ENCODE measurements at regions not wholly inside any gene's neighbourhood (a gene's known extent, or its start where the extent isn't known, plus 50 kb on each side); places are given as distances from the start of the nearest gene placed in this dataset.
A peak's percentile ranks its signal among the peaks of the same experiment; 100 is the strongest.
"Not testable (repeated sequence)": the region's sequence is repeated elsewhere in the genome, so short reads cannot be mapped to it uniquely, and the experiment has no call there.

GRCh38 chr12:131269551-131269950 is 315.8 kb downstream of the ADGRD1 start:
- H3K4me2 ChIP-seq: no peak overlapping the region
- no peaks in the 10 kb centered on the region for H3K79me2 ChIP-seq (ENCODE audit: low read depth)
- TF ChIP-seq, protein P1, sequence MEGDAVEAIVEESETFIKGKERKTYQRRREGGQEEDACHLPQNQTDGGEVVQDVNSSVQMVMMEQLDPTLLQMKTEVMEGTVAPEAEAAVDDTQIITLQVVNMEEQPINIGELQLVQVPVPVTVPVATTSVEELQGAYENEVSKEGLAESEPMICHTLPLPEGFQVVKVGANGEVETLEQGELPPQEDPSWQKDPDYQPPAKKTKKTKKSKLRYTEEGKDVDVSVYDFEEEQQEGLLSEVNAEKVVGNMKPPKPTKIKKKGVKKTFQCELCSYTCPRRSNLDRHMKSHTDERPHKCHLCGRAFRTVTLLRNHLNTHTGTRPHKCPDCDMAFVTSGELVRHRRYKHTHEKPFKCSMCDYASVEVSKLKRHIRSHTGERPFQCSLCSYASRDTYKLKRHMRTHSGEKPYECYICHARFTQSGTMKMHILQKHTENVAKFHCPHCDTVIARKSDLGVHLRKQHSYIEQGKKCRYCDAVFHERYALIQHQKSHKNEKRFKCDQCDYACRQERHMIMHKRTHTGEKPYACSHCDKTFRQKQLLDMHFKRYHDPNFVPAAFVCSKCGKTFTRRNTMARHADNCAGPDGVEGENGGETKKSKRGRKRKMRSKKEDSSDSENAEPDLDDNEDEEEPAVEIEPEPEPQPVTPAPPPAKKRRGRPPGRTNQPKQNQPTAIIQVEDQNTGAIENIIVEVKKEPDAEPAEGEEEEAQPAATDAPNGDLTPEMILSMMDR (IDR thresholded peaks at IDR 0.05): no peak
- no peak for TF ChIP-seq EZH2phosphoT487 (IDR thresholded peaks at IDR 0.05)
- no peak for TF ChIP-seq EZH2 (IDR thresholded peaks at IDR 0.05)
- peak overlapping the region; percentile 39 for H3K4me3 Mint-ChIP-seq
- no peaks in the 10 kb centered on the region for H3K36me3 Mint-ChIP-seq
- peaks cover 14% of the 10 kb centered on the region for H3K4me1 Mint-ChIP-seq
- peaks cover 4% of the 10 kb centered on the region for H3K27me3 Mint-ChIP-seq (ENCODE audit: insufficient read depth, low read depth)
- no peak overlapping the region for H3K27ac ChIP-seq
- H3K4me3 ChIP-seq: no peak overlapping the region
- peaks cover 3% of the 10 kb centered on the region for H3K9me3 Mint-ChIP-seq
- H3K9me3 ChIP-seq (ENCODE audit: low read depth): no peaks in the 10 kb centered on the region
- no peaks in the 10 kb centered on the region for H3K27me3 ChIP-seq
- H4K20me1 ChIP-seq (ENCODE audit: low read depth): no peaks in the 10 kb centered on the region
- H3K9ac ChIP-seq: no peak overlapping the region
- DNase-seq (ENCODE audit: low spot score): no peak
- H3F3A ChIP-seq (ENCODE audit: low read depth): no peaks in the 10 kb centered on the region
- peak overlapping the region; percentile 81 for H3K27ac Mint-ChIP-seq
- no peak overlapping the region for H2AFZ ChIP-seq (replicated peaks)
- H3K4me1 ChIP-seq: no peaks in the 10 kb centered on the region
- H3K36me3 ChIP-seq: no peaks in the 10 kb centered on the region

GRCh38 chr12:131269977-131270376 is 316.3 kb downstream of the ADGRD1 start:
- H3K4me1 ChIP-seq; H3K27me3 ChIP-seq; H3K9me3 Mint-ChIP-seq; H3K4me3 ChIP-seq; H3K36me3 ChIP-seq; H3K36me3 Mint-ChIP-seq; H3K27ac ChIP-seq; H2AFZ ChIP-seq (replicated peaks); H3K27ac Mint-ChIP-seq; H3K79me2 ChIP-seq (ENCODE audit: low read depth); H3K9ac ChIP-seq; H3K27me3 Mint-ChIP-seq (ENCODE audit: insufficient read depth, low read depth); H3F3A ChIP-seq (ENCODE audit: low read depth); H3K4me2 ChIP-seq; H3K9me3 ChIP-seq (ENCODE audit: low read depth); H4K20me1 ChIP-seq (ENCODE audit: low read depth); DNase-seq (ENCODE audit: low spot score): not testable (repeated sequence)
- Mint-ChIP-seq H3K4me3 (peak overlapping the region; percentile 39), H3K4me1 (peaks cover 14% of the 10 kb centered on the region)

DNA sequence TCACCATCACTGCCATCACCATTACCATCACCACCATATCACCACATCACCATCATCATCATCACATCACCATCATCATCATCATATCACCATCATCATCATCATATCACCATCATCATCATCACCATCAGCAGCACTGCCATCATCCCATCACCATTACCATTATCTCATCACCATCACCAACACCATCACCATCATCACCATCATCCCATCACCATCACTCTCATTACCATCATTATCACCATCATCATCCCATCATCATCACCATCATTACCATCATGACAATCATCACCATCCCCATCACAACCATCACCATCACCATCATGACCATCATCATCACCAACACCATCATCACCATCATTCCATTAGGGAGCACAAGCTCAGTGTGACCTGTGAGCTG is 318.0 kb downstream of the ADGRD1 start:
- Mint-ChIP-seq H3K36me3 (no peaks in the 10 kb centered on the region), H3K27me3 (ENCODE audit: insufficient read depth, low read depth) (peaks cover 7% of the 10 kb centered on the region), H3K9me3 (no peaks in the 10 kb centered on the region), H3K4me1 (peaks cover 14% of the 10 kb centered on the region), H3K4me3 (no peak overlapping the region), H3K27ac (no peak overlapping the region)
- Histone ChIP-seq H3K27ac (no peak overlapping the region), H3K4me1 (no peaks in the 10 kb centered on the region), H3K79me2 (ENCODE audit: low read depth) (no peaks in the 10 kb centered on the region), H3K4me2 (no peak overlapping the region), H3K4me3 (no peak overlapping the region), H3K9ac (no peak overlapping the region), H4K20me1 (ENCODE audit: low read depth) (no peaks in the 10 kb centered on the region), H2AFZ (replicated peaks) (no peak overlapping the region), H3K36me3 (no peaks in the 10 kb centered on the region), H3F3A (ENCODE audit: low read depth) (no peaks in the 10 kb centered on the region), H3K9me3 (ENCODE audit: low read depth) (no peaks in the 10 kb centered on the region), H3K27me3 (no peaks in the 10 kb centered on the region)
- TF ChIP-seq, protein P1 (IDR thresholded peaks at IDR 0.05): no peak
- TF ChIP-seq EZH2phosphoT487 (IDR thresholded peaks at IDR 0.05) (no peak), EZH2 (IDR thresholded peaks at IDR 0.05) (no peak)
- no peak for DNase-seq (ENCODE audit: low spot score)

- H3K27me3 Mint-ChIP-seq (ENCODE audit: insufficient read depth, low read depth): not testable (repeated sequence)
Measured at GRCh38 chr12:131272283-131272814, 318.6 kb downstream of the ADGRD1 start.

More at GRCh38 chr12:131272283-131272814, 318.6 kb downstream of the ADGRD1 start:
- H2AFZ ChIP-seq (replicated peaks); H3K4me3 ChIP-seq; DNase-seq (ENCODE audit: low spot score); H3K36me3 ChIP-seq; H4K20me1 ChIP-seq (ENCODE audit: low read depth); H3F3A ChIP-seq (ENCODE audit: low read depth); H3K9me3 Mint-ChIP-seq; H3K4me1 ChIP-seq; H3K36me3 Mint-ChIP-seq; H3K9me3 ChIP-seq (ENCODE audit: low read depth); H3K79me2 ChIP-seq (ENCODE audit: low read depth); H3K27ac ChIP-seq; H3K4me3 Mint-ChIP-seq; H3K9ac ChIP-seq; H3K27me3 ChIP-seq; H3K4me2 ChIP-seq; H3K27ac Mint-ChIP-seq: not testable (repeated sequence)
- peaks cover 11% of the 10 kb centered on the region for H3K4me1 Mint-ChIP-seq
